ENCODE measurements at regions not wholly inside any gene's neighbourhood (a gene's known extent, or its start where the extent isn't known, plus 50 kb on each side); places are given as distances from the start of the nearest gene placed in this dataset.
"Not testable (repeated sequence)": the region's sequence is repeated elsewhere in the genome, so short reads cannot be mapped to it uniquely, and the experiment has no call there.

- H3K4me1 Mint-ChIP-seq (ENCODE audit: low read depth, unreplicated experiment); DNase-seq; H3K36me3 Mint-ChIP-seq (ENCODE audit: unreplicated experiment); H3K9me3 Mint-ChIP-seq (ENCODE audit: unreplicated experiment); H3K27me3 Mint-ChIP-seq (ENCODE audit: unreplicated experiment); H3K4me3 Mint-ChIP-seq (ENCODE audit: unreplicated experiment); H3K27ac Mint-ChIP-seq (ENCODE audit: unreplicated experiment): not testable (repeated sequence)
These were observed 243.9 kb downstream of the NPIPA8 start for GRCh38 chr16:18092605-18093004.

- not testable (repeated sequence) for H3K27ac Mint-ChIP-seq (ENCODE audit: unreplicated experiment); H3K9me3 Mint-ChIP-seq (ENCODE audit: unreplicated experiment); H3K36me3 Mint-ChIP-seq (ENCODE audit: unreplicated experiment); H3K27me3 Mint-ChIP-seq (ENCODE audit: unreplicated experiment); DNase-seq; H3K4me1 Mint-ChIP-seq (ENCODE audit: low read depth, unreplicated experiment); H3K4me3 Mint-ChIP-seq (ENCODE audit: unreplicated experiment)
These were observed 255.7 kb downstream of the NPIPA8 start for GRCh38 chr16:18080658-18081363.

- not testable (repeated sequence) for H3K36me3 Mint-ChIP-seq (ENCODE audit: unreplicated experiment); H3K4me3 Mint-ChIP-seq (ENCODE audit: unreplicated experiment); H3K27me3 Mint-ChIP-seq (ENCODE audit: unreplicated experiment); H3K27ac Mint-ChIP-seq (ENCODE audit: unreplicated experiment); H3K4me1 Mint-ChIP-seq (ENCODE audit: low read depth, unreplicated experiment); DNase-seq; H3K9me3 Mint-ChIP-seq (ENCODE audit: unreplicated experiment)
These were observed 258.6 kb downstream of the NPIPA8 start for GRCh38 chr16:18077910-18078309.

- no peak overlapping the region for H3K27ac Mint-ChIP-seq (ENCODE audit: unreplicated experiment)
- DNase-seq = no peak
- TF ChIP-seq CTCF (IDR thresholded peaks at IDR 0.05; ENCODE audit: partially characterized antibody, unreplicated experiment) = no peak
- peaks cover 3% of the 10 kb centered on the region for H3K27me3 Mint-ChIP-seq (ENCODE audit: unreplicated experiment)
- no peak overlapping the region for H3K4me3 Mint-ChIP-seq (ENCODE audit: unreplicated experiment)
- no peaks in the 10 kb centered on the region for H3K9me3 Mint-ChIP-seq (ENCODE audit: unreplicated experiment)
- no peaks in the 10 kb centered on the region for H3K4me1 Mint-ChIP-seq (ENCODE audit: low read depth, unreplicated experiment)
- no peaks in the 10 kb centered on the region for H3K36me3 Mint-ChIP-seq (ENCODE audit: unreplicated experiment)
These were observed 264.4 kb downstream of the NPIPA8 start for GRCh38 chr16:18072161-18072560.

GRCh38 chr16:18069683-18070082, 266.9 kb downstream of the NPIPA8 start:
- no peaks in the 10 kb centered on the region for H3K36me3 Mint-ChIP-seq (ENCODE audit: unreplicated experiment)
- DNase-seq = no peak
- TF ChIP-seq CTCF (IDR thresholded peaks at IDR 0.05; ENCODE audit: partially characterized antibody, unreplicated experiment) = no peak
- H3K27me3 Mint-ChIP-seq (ENCODE audit: unreplicated experiment) = peaks cover 3% of the 10 kb centered on the region
- H3K4me1 Mint-ChIP-seq (ENCODE audit: low read depth, unreplicated experiment) = no peaks in the 10 kb centered on the region
- no peak overlapping the region for H3K4me3 Mint-ChIP-seq (ENCODE audit: unreplicated experiment)
- no peaks in the 10 kb centered on the region for H3K9me3 Mint-ChIP-seq (ENCODE audit: unreplicated experiment)
- no peak overlapping the region for H3K27ac Mint-ChIP-seq (ENCODE audit: unreplicated experiment)

- Mint-ChIP-seq H3K4me1 (ENCODE audit: low read depth, unreplicated experiment) (no peaks in the 10 kb centered on the region), H3K36me3 (ENCODE audit: unreplicated experiment) (no peaks in the 10 kb centered on the region), H3K27me3 (ENCODE audit: unreplicated experiment) (peaks cover 3% of the 10 kb centered on the region), H3K9me3 (ENCODE audit: unreplicated experiment) (no peaks in the 10 kb centered on the region), H3K4me3 (ENCODE audit: unreplicated experiment) (no peak overlapping the region), H3K27ac (ENCODE audit: unreplicated experiment) (no peak overlapping the region)
- no peak for DNase-seq
- TF ChIP-seq CTCF (IDR thresholded peaks at IDR 0.05; ENCODE audit: partially characterized antibody, unreplicated experiment) = no peak
These were observed 268.1 kb downstream of the NPIPA8 start for GRCh38 chr16:18068477-18068876.

Data from glutamatergic neuron (in vitro differentiated cells).